Ovary (tissue), 7 donors: ENCODE measurements at regions not wholly inside any gene's neighbourhood (a gene's known extent, or its start where the extent isn't known, plus 50 kb on each side); places are given as distances from the start of the nearest gene placed in this dataset.

ENCODE experiments used
- DNase-seq, 5 donors: peaks; one replicate each; pipeline ENCODE4 v3.0.0-alpha.2; 2019 to 2020
- H3K27ac ChIP-seq, 2 donors: fragments of 200-600 bp; one replicate each; pipeline versions ENCODE4 v1.5.1 to v1.8.0; 2019 to 2022
- H3K27me3 ChIP-seq: fragments of 200-600 bp; one replicate; pipeline ENCODE4 v1.8.0; 2022
- H3K36me3 ChIP-seq: fragments of 200-600 bp; sonication (generic); one replicate; pipeline ENCODE4 v1.5.1; 2019
- H3K4me1 ChIP-seq: one replicate; pipeline ENCODE4 v1.8.1; 2013; ENCODE audit warnings: mild to moderate bottlenecking, moderate library complexity; ENCODE audit not compliant: insufficient read depth
- H3K4me3 ChIP-seq: fragments of 200-600 bp; sonication (generic); one replicate; pipeline ENCODE4 v1.5.1; 2017
- H3K9me3 ChIP-seq, 2 donors: fragments of 200-600 bp in 1 of 2; sonication (generic) in 1 of 2; one replicate each; pipeline versions ENCODE4 v1.5.1 to v1.8.1; 2013 to 2019; ENCODE audit warnings: mild to moderate bottlenecking in 1 of 2, moderate library complexity in 1 of 2
- CTCF ChIP-seq, 3 donors: fragments of 450-650 bp in 2 of 3; fragments of 200-600 bp in 1 of 3; IDR thresholded peaks; one replicate each; pipeline versions ENCODE4 v1.5.1 to v1.8.0; 2016 to 2022; ENCODE audit warnings: antibody characterized with exemption in 3 of 3, mild to moderate bottlenecking in 1 of 3
- EP300 ChIP-seq: sonication (generic); formaldehyde crosslinking; IDR thresholded peaks from one replicate; pipeline ENCODE4 v1.6.1; 2017; ENCODE audit warnings: antibody characterized with exemption
- POLR2A ChIP-seq: fragments of 450-650 bp; IDR thresholded peaks from one replicate; pipeline ENCODE4 v1.6.1; 2017; ENCODE audit warnings: antibody characterized with exemption, mild to moderate bottlenecking, moderate library complexity
- WGBS, 3 donors: extraction: QIAGEN DNeasy Blood & Tissue Kit in 1 of 3; methylation state at CpG; one replicate each; pipeline versions ENCODE4 v1.1.5 to v1.1.7; 2013 to 2017; 5-methylcytosine and 5-hydroxymethylcytosine counted together
- intact Hi-C, 4 donors: fragments of 100-400 bp; cut with DNase I; formaldehyde crosslinking; loops; one replicate each; pipeline versions ENCODE4 v1.11.0 to v1.15.1; 2022 to 2023
- donor health status: DM: no; HTN: no; CAD: no; lungs with moderate emphysema.
- donor health status: DM: no; HTN: no; CAD: no.
- donor health status: Bipolar disorder and iron deficiency.
- donor health status: DM: no; HTN: no; CAD: no.
- donor health status: DM: yes; HTN: yes; CAD: no.

- Histone ChIP-seq H3K27ac (no peak overlapping the region), H3K9me3 (no peaks in the 10 kb centered on the region), H3K36me3 (no peaks in the 10 kb centered on the region), H3K4me3 (no peak overlapping the region), H3K4me1 (no peaks in the 10 kb centered on the region), H3K27me3 (no peaks in the 10 kb centered on the region)
- DNase-seq: no peak
- intact Hi-C loops: no loop called here
- 49 to 59% (median 52%) methylated on average over 9 of the region's 9 CpGs for WGBS, 3 donors
- no peak for TF ChIP-seq EP300
- TF ChIP-seq POLR2A: no peak
- no peak for TF ChIP-seq CTCF (IDR thresholded peaks at IDR 0.05)
These were observed 354.9 kb downstream of the DIRAS2 start for GRCh38 chr9:90287567-90288274.

DNA sequence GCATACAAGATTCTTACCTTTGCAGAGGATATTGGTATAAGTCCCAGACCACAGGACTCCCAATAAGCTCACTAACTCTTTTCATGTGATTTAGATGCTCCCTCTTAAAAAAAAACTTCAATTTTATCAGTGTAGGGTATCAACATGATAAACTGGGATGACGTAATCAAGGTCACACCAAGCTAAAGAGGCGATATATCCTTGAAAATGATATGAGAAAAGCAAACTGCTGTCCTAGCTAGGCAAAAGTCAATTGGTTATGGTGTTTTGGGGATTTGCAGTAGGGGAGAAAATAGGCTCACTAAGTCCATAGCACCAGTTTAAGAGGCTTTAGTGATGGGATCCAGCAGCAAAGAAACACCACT is 354.4 kb downstream of the DIRAS2 start:
- intact Hi-C loops: no loop called here
- Histone ChIP-seq H3K36me3 (no peaks in the 10 kb centered on the region), H3K27ac (no peak overlapping the region), H3K27me3 (no peaks in the 10 kb centered on the region), H3K9me3 (no peaks in the 10 kb centered on the region), H3K4me1 (no peaks in the 10 kb centered on the region), H3K4me3 (no peak overlapping the region)
- TF ChIP-seq EP300 (no peak), POLR2A (no peak), CTCF (IDR thresholded peaks at IDR 0.05) (no peak)
- 48 to 72% (median 56%) methylated on average over 2 of the region's 2 CpGs for WGBS, 3 donors
- no peak for DNase-seq

- no peaks in the 10 kb centered on the region for H3K4me1 ChIP-seq
- H3K4me3 ChIP-seq: no peak overlapping the region
- H3K36me3 ChIP-seq: no peaks in the 10 kb centered on the region
- H3K27ac ChIP-seq: no peak overlapping the region
- intact Hi-C loops: no loop called here
- no peak for TF ChIP-seq CTCF (IDR thresholded peaks at IDR 0.05)
- TF ChIP-seq EP300: no peak
- TF ChIP-seq POLR2A: no peak
- no peaks in the 10 kb centered on the region for H3K9me3 ChIP-seq
- 43 to 46% (median 43%) methylated on average over 5 of the region's 5 CpGs for WGBS, 3 donors
- DNase-seq: no peak
- H3K27me3 ChIP-seq: no peaks in the 10 kb centered on the region
These were observed 351.7 kb downstream of the DIRAS2 start for GRCh38 chr9:90290716-90291485.

GRCh38 chr9:90296539-90296938 is 346.1 kb downstream of the DIRAS2 start:
- WGBS, 3 donors: 23 to 30% (median 27%) methylated on average over 6 of the region's 6 CpGs
- no peak for TF ChIP-seq EP300
- no peak for TF ChIP-seq POLR2A
- no peak for TF ChIP-seq CTCF (IDR thresholded peaks at IDR 0.05)
- no peaks in the 10 kb centered on the region for H3K4me1 ChIP-seq
- H3K36me3 ChIP-seq: no peaks in the 10 kb centered on the region
- H3K27ac ChIP-seq: no peak overlapping the region
- no peaks in the 10 kb centered on the region for H3K9me3 ChIP-seq
- DNase-seq: no peak
- intact Hi-C loops: no loop called here
- no peak overlapping the region for H3K4me3 ChIP-seq
- H3K27me3 ChIP-seq: no peaks in the 10 kb centered on the region
